Uterus (tissue), 2 donors: ENCODE measurements at regions not wholly inside any gene's neighbourhood (a gene's known extent, or its start where the extent isn't known, plus 50 kb on each side); places are given as distances from the start of the nearest gene placed in this dataset.

Experiments used
- POLR2A ChIP-seq, 2 donors: fragments of 450-650 bp; IDR thresholded peaks; one replicate each; pipeline ENCODE4 v1.6.1; 2016; ENCODE audit warnings: antibody characterized with exemption in 2 of 2, mild to moderate bottlenecking in 1 of 2, moderate library complexity in 1 of 2
- TF ChIP-seq, protein P1 (sequence below), 4 experiments: fragments of 200-600 bp in 2 of 4; fragments of 450-650 bp in 2 of 4; sonication (generic) in 2 of 4; IDR thresholded peaks; one replicate each; pipeline ENCODE4 v1.5.1; 2016 to 2019; ENCODE audit warnings: antibody characterized with exemption in 4 of 4, mild to moderate bottlenecking in 2 of 4, moderate library complexity in 1 of 4

DNA sequence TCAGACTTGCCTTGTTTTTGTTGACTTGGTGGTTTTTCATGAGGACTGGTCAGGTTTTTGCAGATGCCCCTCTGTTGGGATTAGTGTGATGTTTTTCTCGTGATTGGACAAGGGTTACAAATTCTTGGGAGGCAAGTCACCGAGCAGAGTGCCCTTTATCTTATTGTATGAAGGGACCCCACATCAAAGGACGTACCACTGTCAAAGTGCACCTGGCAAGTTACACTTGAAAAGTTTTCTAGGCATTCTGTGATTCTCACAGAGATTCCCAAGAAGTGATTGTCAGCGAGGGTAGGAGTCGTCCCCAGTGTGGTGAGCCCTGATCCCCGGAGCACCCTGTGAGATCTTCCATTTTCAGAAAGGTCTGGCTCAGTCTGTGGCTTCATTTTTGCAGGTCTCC lies 110.1 kb downstream of the POLR2M start:
- TF ChIP-seq, protein P1, sequence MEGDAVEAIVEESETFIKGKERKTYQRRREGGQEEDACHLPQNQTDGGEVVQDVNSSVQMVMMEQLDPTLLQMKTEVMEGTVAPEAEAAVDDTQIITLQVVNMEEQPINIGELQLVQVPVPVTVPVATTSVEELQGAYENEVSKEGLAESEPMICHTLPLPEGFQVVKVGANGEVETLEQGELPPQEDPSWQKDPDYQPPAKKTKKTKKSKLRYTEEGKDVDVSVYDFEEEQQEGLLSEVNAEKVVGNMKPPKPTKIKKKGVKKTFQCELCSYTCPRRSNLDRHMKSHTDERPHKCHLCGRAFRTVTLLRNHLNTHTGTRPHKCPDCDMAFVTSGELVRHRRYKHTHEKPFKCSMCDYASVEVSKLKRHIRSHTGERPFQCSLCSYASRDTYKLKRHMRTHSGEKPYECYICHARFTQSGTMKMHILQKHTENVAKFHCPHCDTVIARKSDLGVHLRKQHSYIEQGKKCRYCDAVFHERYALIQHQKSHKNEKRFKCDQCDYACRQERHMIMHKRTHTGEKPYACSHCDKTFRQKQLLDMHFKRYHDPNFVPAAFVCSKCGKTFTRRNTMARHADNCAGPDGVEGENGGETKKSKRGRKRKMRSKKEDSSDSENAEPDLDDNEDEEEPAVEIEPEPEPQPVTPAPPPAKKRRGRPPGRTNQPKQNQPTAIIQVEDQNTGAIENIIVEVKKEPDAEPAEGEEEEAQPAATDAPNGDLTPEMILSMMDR (IDR thresholded peaks at IDR 0.05): no peak
- TF ChIP-seq POLR2A (IDR thresholded peaks at IDR 0.05): no peak
